NCI-H526 (cell line): ENCODE measurements at regions not wholly inside any gene's neighbourhood (a gene's known extent, or its start where the extent isn't known, plus 50 kb on each side); places are given as distances from the start of the nearest gene placed in this dataset.

Experiments
- DNase-seq, 2 experiments: peaks; one replicate each; lab custom pipeline; 2025; lab: John Stamatoyannopoulos, UW

DNA sequence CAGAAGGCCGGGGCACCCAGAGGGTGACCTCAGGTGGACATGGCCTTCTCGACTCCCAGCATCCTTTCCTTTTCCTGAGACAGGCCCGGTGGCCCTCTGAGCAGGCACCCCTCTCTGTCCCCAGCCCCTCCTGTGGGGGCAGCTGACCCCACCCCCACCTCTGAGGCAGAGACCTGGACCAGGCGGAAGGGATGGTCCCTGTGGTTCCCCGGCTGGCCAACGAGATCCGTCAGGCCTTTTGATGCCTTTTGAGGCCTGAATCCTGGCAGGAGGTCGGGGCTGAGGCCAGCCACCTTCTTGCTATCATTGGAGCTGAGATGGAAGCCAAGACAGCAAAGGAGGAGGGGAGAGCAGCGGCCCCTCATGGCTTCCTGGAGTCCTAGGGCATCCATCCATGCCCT lies 50.2 kb upstream of the ACTRT2 start:
- no peak for DNase-seq
